NCI-H524 (cell line): ENCODE measurements at regions not wholly inside any gene's neighbourhood (a gene's known extent, or its start where the extent isn't known, plus 50 kb on each side); places are given as distances from the start of the nearest gene placed in this dataset.

Experiments
- DNase-seq, 2 experiments: peaks; one replicate each; lab custom pipeline; 2025; lab: John Stamatoyannopoulos, UW

GRCh38 chr20:63115651-63116411 is 100.1 kb downstream of the YTHDF1 start:
- no peak for DNase-seq

GRCh38 chr20:63114693-63115311 is 101.1 kb downstream of the YTHDF1 start:
- no peak for DNase-seq

GRCh38 chr20:63114006-63114692 is 101.8 kb downstream of the YTHDF1 start:
- no peak for DNase-seq

GRCh38 chr20:63112491-63113219 is 103.3 kb downstream of the YTHDF1 start:
- no peak for DNase-seq

GRCh38 chr20:63108247-63108646 is 101.5 kb upstream of the BHLHE23 start:
- DNase-seq = no peak

- no peak for DNase-seq
These were observed 100.9 kb upstream of the BHLHE23 start for GRCh38 chr20:63107449-63108200.

- no peak for DNase-seq
These were observed 100.1 kb upstream of the BHLHE23 start for GRCh38 chr20:63106765-63107448.

GRCh38 chr20:63106108-63106764 is 99.5 kb upstream of the BHLHE23 start:
- no peak for DNase-seq

GRCh38 chr20:63105211-63106107 is 98.7 kb upstream of the BHLHE23 start:
- DNase-seq = no peak

GRCh38 chr20:63104312-63105181 is 97.8 kb upstream of the BHLHE23 start:
- no peak for DNase-seq

- DNase-seq = no peak
These were observed 96.9 kb upstream of the BHLHE23 start for GRCh38 chr20:63103402-63104311.

- DNase-seq = no peak
These were observed 96.1 kb upstream of the BHLHE23 start for GRCh38 chr20:63102721-63103375.

- peak in 1 of 2 experiments; percentile 13 for DNase-seq
These were observed 95.3 kb upstream of the BHLHE23 start for GRCh38 chr20:63101781-63102720.

- no peak for DNase-seq
These were observed 94.3 kb upstream of the BHLHE23 start for GRCh38 chr20:63100926-63101699.
